ENCODE measurements at regions not wholly inside any gene's neighbourhood (a gene's known extent, or its start where the extent isn't known, plus 50 kb on each side); places are given as distances from the start of the nearest gene placed in this dataset.
A peak's percentile ranks its signal among the peaks of the same experiment; 100 is the strongest.

DNA sequence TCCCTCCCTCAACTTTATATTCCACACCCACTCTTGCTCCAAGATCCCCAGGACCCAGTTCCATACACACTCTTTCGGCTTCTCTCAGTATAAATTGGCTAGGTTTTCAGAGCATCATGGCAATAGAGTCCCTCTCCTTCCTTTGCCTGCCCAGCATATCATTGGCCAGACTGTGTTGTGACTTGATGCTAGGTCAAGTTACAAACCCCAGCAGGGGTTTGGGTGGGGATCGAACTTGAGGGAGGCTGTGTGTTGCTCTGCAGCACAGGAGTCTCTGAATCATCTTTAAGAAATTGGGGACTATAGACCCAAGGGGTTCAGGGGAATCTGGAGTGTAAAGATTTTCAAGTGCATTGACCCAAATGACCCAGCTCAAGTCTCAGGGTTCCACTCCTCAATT, 477.5 kb upstream of the MEIS1 start:
- H3K56ac ChIP-seq (replicated peaks; ENCODE audit: insufficient read length, low read depth, low read length), result no peak overlapping the region
- no peak overlapping the region for H2BK5ac ChIP-seq (ENCODE audit: low read depth, low read length)
- H4K8ac ChIP-seq (ENCODE audit: extremely low read depth, insufficient read depth, low read length), result no peak overlapping the region
- no peaks in the 10 kb centered on the region for H3K79me1 ChIP-seq (ENCODE audit: low read depth, low read length)
- H3K14ac ChIP-seq (ENCODE audit: insufficient read length), result no peak overlapping the region
- ChIA-PET POLR2A (ENCODE audit: partially characterized antibody) (no interaction called here), CTCF (ENCODE audit: partially characterized antibody) (interaction anchor here (1.2 to 2.2 kb wide), 2 partner anchors 22 to 39 kb away, joined by 3 to 5 read pairs; no protein-coding TSS in a partner anchor)
- H2BK20ac ChIP-seq (ENCODE audit: low read length), result no peak overlapping the region
- H4K91ac ChIP-seq (replicated peaks; ENCODE audit: insufficient read length, low read length), result no peak overlapping the region
- peaks cover 0 to 15% (median 2%) of the 10 kb centered on the region in 4 experiments; a peak in 2 of 7 replicates for H3K4me1 ChIP-seq (replicated peaks in 1 of 4; ENCODE audit: control insufficient read depth in 3 of 4, insufficient read depth in 4 of 4, low read length in 3 of 4)
- no peak overlapping the region for H2BK12ac ChIP-seq (ENCODE audit: low read depth, low read length)
- no peak overlapping the region for H2BK15ac ChIP-seq (ENCODE audit: low read length)
- DNase-seq (ENCODE audit: low read depth in 1 of 2, low spot score in 2 of 2) (peak in 1 of 2 experiments; percentile 45), FAIRE-seq (no peak)
- no peaks in the 10 kb centered on the region for H3K27me3 ChIP-seq (replicated peaks in 1 of 4; ENCODE audit: control insufficient read depth in 3 of 4, extremely low read depth in 1 of 4, insufficient read depth in 3 of 4, low read length in 3 of 4)
- H3K79me2 ChIP-seq (ENCODE audit: control insufficient read depth in 1 of 2, insufficient read depth in 2 of 2, low read length in 2 of 2), result no peaks in the 10 kb centered on the region
- H3K23me2 ChIP-seq (ENCODE audit: low read depth, low read length), result no peaks in the 10 kb centered on the region
- no peak overlapping the region for H3K27ac ChIP-seq (ENCODE audit: low read depth, low read length)
- no peaks in the 10 kb centered on the region for H4K20me1 ChIP-seq (replicated peaks in 1 of 2; ENCODE audit: control insufficient read depth in 1 of 2, insufficient read depth in 2 of 2, low read length in 2 of 2)
- no peak overlapping the region for H2BK120ac ChIP-seq (replicated peaks; ENCODE audit: low read depth, low read length)
- H3K36me3 ChIP-seq (ENCODE audit: control insufficient read depth in 2 of 4, insufficient read depth in 4 of 4, low read length in 3 of 4), result no peaks in the 10 kb centered on the region
- H3K4me2 ChIP-seq (ENCODE audit: insufficient read depth in 1 of 2, low read depth in 2 of 2, low read length in 2 of 2), result no peak overlapping the region; a peak in 1 of 4 replicates
- no peak overlapping the region for H3K23ac ChIP-seq (ENCODE audit: insufficient read length)
- H3K4me3 ChIP-seq (ENCODE audit: extremely low read depth in 1 of 4, insufficient read depth in 2 of 4, low read depth in 3 of 4, low read length in 4 of 4), result no peak overlapping the region
- no peak overlapping the region for H4K5ac ChIP-seq (ENCODE audit: insufficient read length, low read depth, low read length)
- 65% methylated on average over 2 of the region's 2 CpGs; no CpG with 5 or more reads in 1 of the 2 experiments for WGBS, 2 experiments (ENCODE audit: extremely low coverage in 1 of 2, insufficient coverage in 1 of 2, insufficient read length in 1 of 2, insufficient replicate concordance in 2 of 2, low coverage in 1 of 2, low lambda C conversion rate in 2 of 2, missing lambda C conversion rate in 1 of 2)
- H3K18ac ChIP-seq (ENCODE audit: extremely low read depth, low read length), result no peak overlapping the region
- H3K4ac ChIP-seq (replicated peaks; ENCODE audit: insufficient read length, low read depth, low read length), result no peak overlapping the region
- no peaks in the 10 kb centered on the region for H3K9me3 ChIP-seq (ENCODE audit: insufficient read depth in 2 of 2, low read depth in 1 of 2, low read length in 1 of 2)
- H3K9ac ChIP-seq (replicated peaks in 1 of 4; ENCODE audit: extremely low read depth in 1 of 4, low read depth in 3 of 4, low read length in 3 of 4), result no peak overlapping the region
- H2AK5ac ChIP-seq (ENCODE audit: low read depth, low read length), result no peak overlapping the region
- H2AFZ ChIP-seq (ENCODE audit: low read length), result no peak overlapping the region
- no peak for TF ChIP-seq RFX5 (IDR thresholded peaks at IDR 0.05; ENCODE audit: borderline replicate concordance, low read depth, low read length)
- TF ChIP-seq, protein P1, sequence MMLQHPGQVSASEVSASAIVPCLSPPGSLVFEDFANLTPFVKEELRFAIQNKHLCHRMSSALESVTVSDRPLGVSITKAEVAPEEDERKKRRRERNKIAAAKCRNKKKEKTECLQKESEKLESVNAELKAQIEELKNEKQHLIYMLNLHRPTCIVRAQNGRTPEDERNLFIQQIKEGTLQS (IDR thresholded peaks at IDR 0.05; ENCODE audit: insufficient read depth, low read depth, low read length), result no peak
- TF ChIP-seq, protein P2, sequence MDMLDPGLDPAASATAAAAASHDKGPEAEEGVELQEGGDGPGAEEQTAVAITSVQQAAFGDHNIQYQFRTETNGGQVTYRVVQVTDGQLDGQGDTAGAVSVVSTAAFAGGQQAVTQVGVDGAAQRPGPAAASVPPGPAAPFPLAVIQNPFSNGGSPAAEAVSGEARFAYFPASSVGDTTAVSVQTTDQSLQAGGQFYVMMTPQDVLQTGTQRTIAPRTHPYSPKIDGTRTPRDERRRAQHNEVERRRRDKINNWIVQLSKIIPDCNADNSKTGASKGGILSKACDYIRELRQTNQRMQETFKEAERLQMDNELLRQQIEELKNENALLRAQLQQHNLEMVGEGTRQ (IDR thresholded peaks at IDR 0.05; ENCODE audit: low read length), result no peak
- no peak for TF ChIP-seq PHF8 (conservative IDR thresholded peaks at IDR 0.05; ENCODE audit: low read depth, low read length)
- TF ChIP-seq ZNF274 (IDR thresholded peaks at IDR 0.05; ENCODE audit: borderline replicate concordance, extremely low read depth, low read length), result no peak
- TF ChIP-seq NRF1 (IDR thresholded peaks at IDR 0.05; ENCODE audit: low read depth, low read length), result no peak
- no peak for TF ChIP-seq GABPA (IDR thresholded peaks at IDR 0.05; ENCODE audit: borderline replicate concordance, insufficient read depth, low read length)
- no peak for TF ChIP-seq SAP30 (IDR thresholded peaks at IDR 0.05; ENCODE audit: insufficient read depth, insufficient replicate concordance, low read length)
- no peak for TF ChIP-seq YY1 (IDR thresholded peaks at IDR 0.05; ENCODE audit: low read depth, low read length)
